ENCODE measurements at regions not wholly inside any gene's neighbourhood (a gene's known extent, or its start where the extent isn't known, plus 50 kb on each side); places are given as distances from the start of the nearest gene placed in this dataset.
"Not testable (repeated sequence)": the region's sequence is repeated elsewhere in the genome, so short reads cannot be mapped to it uniquely, and the experiment has no call there.

DNA sequence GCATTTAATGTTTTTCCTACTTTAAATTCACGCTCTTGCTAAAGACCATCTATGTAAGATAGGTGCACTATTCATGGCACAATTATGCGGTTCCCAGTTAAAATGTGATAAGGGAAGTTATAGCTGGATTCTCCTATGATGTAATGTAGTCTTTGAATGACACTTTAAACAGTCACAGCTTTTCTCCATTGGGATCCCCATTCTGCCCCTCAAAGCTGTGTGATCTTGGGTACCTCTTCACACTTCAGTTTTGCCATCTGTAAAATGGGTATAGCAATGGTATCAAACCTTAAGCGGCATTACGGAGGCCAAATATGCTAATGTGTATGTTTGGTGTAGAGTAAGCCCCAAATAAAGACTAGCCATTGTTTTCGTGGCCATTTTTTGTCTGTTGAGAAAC, 64.7 kb upstream of the ZNF217 start:
- no peak for DNase-seq

- no peak for DNase-seq
Measured at GRCh38 chr20:53657732-53658131, 64.1 kb upstream of the ZNF217 start.

GRCh38 chr20:53657279-53657678, 63.6 kb upstream of the ZNF217 start:
- peak; percentile 29 for DNase-seq

- DNase-seq, result peak; percentile 47
Measured at GRCh38 chr20:53656293-53657202, 62.9 kb upstream of the ZNF217 start.

DNA sequence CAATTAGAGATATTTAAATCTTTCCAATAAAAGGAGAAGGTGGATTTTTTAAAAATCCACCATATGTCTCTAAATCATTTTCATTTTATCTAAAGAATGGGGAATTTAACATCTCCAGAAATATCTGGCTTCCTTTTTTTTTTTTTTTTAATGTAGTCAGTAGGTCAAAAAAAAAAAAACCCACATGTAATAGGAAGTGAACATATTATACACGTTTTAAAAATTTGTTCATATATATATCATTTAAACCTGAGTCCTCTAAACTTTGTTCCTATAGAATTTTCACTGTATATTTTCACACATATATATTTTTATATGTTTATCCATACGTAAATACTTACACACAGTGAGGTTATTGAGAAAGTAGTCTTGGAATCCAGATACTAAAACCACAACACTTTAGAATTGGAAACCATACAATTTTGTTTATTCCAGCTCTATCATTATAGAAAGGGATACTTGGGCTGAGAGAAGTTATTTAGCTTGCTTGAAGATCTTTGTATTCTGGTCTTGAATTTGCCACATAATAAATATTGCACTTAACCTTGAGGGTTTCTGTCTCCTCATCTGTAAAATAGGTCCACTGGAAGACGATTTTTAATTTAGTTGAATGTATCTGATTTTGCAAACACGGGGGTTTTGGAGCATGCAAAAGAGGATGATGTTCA, 62.1 kb upstream of the ZNF217 start:
- no peak for DNase-seq

DNA sequence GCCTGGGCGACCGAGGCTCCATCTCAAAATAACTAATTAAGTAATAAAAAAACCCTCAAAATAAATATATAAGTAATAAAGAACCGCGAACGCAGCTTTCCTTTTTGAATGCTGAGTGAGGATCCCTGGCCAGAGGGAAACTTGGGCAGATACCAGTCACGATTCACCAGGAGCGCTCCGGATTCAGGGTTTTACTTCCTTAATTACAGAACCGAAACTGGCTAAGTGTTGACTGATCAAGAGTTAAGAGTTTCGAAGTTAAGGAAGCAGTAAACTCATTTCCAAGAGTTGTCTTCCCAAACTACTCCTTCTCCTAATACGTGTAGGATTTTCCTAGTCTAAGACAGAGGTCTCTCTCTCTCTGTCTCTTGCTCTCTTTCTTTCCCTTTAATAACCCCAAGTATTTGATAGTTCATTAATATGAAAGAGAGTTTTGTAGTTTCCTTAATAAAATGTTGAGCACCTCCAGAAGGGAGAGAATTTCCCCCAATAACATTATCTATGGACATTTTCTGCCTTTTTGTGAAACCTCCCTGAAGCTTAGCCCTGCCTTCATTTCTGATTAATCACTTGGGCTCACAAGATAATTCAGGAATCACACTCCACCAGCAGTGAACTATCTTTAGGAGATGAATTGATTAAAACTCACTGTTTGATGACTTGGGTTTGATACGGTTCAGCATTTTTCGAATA, 61.4 kb upstream of the ZNF217 start:
- no peak for DNase-seq

DNA sequence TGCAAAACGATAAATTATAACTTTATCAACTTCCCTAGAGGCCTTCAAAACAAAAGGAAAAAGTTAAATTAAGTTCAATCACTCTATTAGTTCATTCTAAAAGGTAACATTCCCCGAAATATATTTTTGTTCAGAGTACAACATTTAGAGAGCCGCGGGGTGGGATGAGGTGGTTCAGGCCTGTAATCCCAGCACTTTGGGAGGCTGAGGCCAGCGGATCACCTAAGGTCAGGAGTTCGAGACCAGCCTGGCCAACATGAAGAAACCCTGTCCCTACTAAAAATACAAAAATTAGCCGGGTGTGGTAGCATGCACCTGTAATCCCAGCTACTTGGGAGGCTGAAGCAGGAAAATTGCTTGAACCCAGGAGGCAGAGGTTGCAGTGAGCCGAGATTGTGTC, 60.9 kb upstream of the ZNF217 start:
- not testable (repeated sequence) for DNase-seq

DNA sequence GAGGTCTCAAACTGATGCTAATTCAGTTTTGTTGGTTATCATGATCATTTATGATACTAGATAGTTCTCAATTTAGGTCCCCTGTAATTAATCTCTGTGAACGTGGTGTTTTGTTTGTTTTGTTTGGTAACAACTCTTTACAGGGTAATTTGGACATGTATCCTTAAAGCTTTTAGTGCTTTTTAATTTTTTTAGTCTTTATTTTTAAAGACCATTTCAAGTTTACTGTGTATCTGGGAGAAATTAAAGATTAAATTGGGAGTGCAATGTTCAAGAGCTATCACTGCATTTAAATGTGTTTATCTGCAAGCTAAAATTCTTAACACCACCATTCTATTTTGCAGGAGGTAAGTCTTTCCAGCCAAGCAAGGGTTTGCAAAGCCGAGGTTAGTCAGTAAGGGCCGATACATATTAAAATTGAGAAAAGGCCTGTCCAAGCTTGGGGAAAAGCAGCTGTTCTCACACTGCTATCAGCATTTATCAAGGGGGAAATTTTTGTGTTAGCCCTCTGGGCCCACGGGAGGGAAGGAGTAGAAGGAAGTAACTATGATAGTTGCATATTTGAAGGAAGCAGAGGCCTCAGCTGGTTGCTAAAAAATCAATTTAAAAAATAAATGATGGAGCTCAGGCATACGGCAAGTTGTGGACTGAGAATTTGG, 59.3 kb upstream of the ZNF217 start:
- DNase-seq, result no peak

DNA sequence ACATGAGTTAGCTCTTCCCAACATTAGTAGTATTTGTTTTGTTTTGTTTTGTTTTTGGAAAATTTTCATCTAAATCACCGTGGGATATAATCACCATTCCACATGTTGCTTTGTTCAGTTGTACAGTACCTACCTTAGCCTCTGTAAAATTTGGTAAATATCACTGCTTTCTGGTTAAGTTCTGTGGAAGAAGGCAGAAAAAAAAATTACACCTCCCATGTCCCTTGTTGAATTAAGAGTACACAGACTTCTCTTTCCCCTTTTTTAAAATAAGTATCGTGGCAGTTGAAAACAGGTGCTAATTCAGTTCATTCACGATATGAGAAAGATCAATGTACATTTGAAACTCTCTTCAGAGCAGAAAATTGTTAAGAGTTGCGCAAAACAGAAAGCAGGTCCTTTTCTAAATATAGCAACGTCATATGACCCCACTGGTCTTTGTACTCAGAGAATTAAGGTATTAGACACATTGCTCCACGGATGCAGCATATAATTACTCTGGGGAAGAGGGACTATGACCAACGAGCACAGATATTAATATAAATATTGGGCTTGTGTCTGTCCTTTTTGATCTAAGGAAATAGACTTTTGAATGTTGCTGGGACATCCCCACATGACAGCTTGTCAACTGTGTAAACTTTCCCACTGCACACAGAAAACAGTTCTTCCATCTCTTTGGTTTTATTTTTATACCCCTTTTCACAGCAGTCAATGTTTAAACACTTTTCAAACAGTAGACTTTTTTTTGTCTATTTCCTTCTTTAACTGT, 58.6 kb upstream of the ZNF217 start:
- peak; percentile 45 for DNase-seq

GRCh38 chr20:53649493-53649892, 55.9 kb upstream of the ZNF217 start:
- DNase-seq, result not testable (repeated sequence)

- no peak for DNase-seq
Measured at GRCh38 chr20:53647286-53647821, 53.7 kb upstream of the ZNF217 start.

- no peak for DNase-seq
Measured at GRCh38 chr20:53646550-53646949, 52.9 kb upstream of the ZNF217 start.

- no peak for DNase-seq
Measured at GRCh38 chr20:53645582-53645897, 51.9 kb upstream of the ZNF217 start.

- not testable (repeated sequence) for DNase-seq
Measured at GRCh38 chr20:53644108-53644507, 50.5 kb upstream of the ZNF217 start.
